ENCODE measurements at regions not wholly inside any gene's neighbourhood (a gene's known extent, or its start where the extent isn't known, plus 50 kb on each side); places are given as distances from the start of the nearest gene placed in this dataset.

DNA sequence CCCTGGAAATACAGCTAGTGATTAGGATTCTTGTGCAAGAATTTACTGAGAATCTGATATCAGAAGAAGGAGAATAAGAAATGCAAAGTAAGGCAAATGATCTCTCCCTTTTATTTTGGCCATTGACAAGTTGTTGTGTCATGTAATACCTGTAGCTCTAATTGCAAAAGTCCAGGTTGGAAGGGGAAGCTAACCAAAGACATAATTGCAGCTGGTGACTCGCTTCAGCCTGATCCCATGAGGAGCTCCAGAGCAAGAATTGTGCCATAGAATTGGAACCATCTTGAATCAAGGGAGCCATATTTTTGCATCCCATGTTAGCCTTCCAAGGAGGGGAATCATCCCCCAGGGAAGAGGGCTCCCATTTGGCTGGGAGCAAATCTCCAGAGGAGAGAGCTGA lies 149.6 kb upstream of the MOCS2 start:
- TF ChIP-seq, protein P1, sequence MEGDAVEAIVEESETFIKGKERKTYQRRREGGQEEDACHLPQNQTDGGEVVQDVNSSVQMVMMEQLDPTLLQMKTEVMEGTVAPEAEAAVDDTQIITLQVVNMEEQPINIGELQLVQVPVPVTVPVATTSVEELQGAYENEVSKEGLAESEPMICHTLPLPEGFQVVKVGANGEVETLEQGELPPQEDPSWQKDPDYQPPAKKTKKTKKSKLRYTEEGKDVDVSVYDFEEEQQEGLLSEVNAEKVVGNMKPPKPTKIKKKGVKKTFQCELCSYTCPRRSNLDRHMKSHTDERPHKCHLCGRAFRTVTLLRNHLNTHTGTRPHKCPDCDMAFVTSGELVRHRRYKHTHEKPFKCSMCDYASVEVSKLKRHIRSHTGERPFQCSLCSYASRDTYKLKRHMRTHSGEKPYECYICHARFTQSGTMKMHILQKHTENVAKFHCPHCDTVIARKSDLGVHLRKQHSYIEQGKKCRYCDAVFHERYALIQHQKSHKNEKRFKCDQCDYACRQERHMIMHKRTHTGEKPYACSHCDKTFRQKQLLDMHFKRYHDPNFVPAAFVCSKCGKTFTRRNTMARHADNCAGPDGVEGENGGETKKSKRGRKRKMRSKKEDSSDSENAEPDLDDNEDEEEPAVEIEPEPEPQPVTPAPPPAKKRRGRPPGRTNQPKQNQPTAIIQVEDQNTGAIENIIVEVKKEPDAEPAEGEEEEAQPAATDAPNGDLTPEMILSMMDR (conservative IDR thresholded peaks at IDR 0.05) = no peak
- no peak for TF ChIP-seq EZH2 (IDR thresholded peaks at IDR 0.05; ENCODE audit: low read depth)

Data from PC-9 (cell line).